ENCODE measurements at regions not wholly inside any gene's neighbourhood (a gene's known extent, or its start where the extent isn't known, plus 50 kb on each side); places are given as distances from the start of the nearest gene placed in this dataset.

DNA sequence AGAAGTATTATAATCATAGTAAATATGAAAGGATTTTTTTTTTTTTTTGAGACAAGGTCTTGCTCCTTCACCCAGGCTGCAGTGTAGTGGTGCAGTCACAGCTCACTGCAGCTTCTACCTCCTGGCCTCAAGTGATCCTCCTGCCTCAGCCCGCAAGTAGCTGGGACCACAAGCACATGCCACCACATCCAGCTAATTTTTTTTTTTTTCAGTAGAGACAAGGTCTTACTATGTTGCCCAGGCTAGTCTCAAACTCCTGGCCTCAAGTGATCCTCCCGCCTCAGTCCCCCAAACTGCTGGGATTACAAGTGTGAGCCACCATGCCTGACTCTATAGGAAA lies 86.2 kb upstream of the FOXN2 start:
- TF ChIP-seq CTBP1 (IDR thresholded peaks at IDR 0.05; ENCODE audit: borderline replicate concordance) (no peak), HDGF (IDR thresholded peaks at IDR 0.05; ENCODE audit: borderline replicate concordance) (no peak), BHLHE40 (IDR thresholded peaks at IDR 0.05; ENCODE audit: borderline replicate concordance) (no peak), FOXA1 (IDR thresholded peaks at IDR 0.05) (no peak), SP1 (IDR thresholded peaks at IDR 0.05) (no peak), FOXK2 (IDR thresholded peaks at IDR 0.05) (no peak), ELF4 (IDR thresholded peaks at IDR 0.05) (no peak), PKNOX1 (IDR thresholded peaks at IDR 0.05) (no peak), L3MBTL2 (conservative IDR thresholded peaks at IDR 0.05) (no peak), FOXM1 (IDR thresholded peaks at IDR 0.05; ENCODE audit: borderline replicate concordance) (no peak), TARDBP (IDR thresholded peaks at IDR 0.05) (no peak), SUZ12 (IDR thresholded peaks at IDR 0.05) (no peak), ZNF384 (IDR thresholded peaks at IDR 0.05) (no peak), ARNT (IDR thresholded peaks at IDR 0.05) (no peak)

All from HEK293T (cell line).